Thyroid gland (tissue), 4 donors: ENCODE measurements at regions not wholly inside any gene's neighbourhood (a gene's known extent, or its start where the extent isn't known, plus 50 kb on each side); places are given as distances from the start of the nearest gene placed in this dataset.

ENCODE experiments used
- POLR2A ChIP-seq, 2 donors: fragments of 450-650 bp; IDR thresholded peaks; one replicate each; pipeline ENCODE4 v1.6.1; 2017; ENCODE audit warnings: antibody characterized with exemption in 2 of 2, mild to moderate bottlenecking in 2 of 2, moderate library complexity in 1 of 2
- TF ChIP-seq, protein P1 (sequence below), 6 experiments: fragments of 200-600 bp in 3 of 6; fragments of 450-650 bp in 3 of 6; sonication (generic) in 3 of 6; IDR thresholded peaks; one replicate each; pipeline ENCODE4 v1.5.1; 2016 to 2019; ENCODE audit warnings: antibody characterized with exemption in 6 of 6, mild to moderate bottlenecking in 2 of 6, inconsistent platforms in 1 of 6, moderate library complexity in 1 of 6

DNA sequence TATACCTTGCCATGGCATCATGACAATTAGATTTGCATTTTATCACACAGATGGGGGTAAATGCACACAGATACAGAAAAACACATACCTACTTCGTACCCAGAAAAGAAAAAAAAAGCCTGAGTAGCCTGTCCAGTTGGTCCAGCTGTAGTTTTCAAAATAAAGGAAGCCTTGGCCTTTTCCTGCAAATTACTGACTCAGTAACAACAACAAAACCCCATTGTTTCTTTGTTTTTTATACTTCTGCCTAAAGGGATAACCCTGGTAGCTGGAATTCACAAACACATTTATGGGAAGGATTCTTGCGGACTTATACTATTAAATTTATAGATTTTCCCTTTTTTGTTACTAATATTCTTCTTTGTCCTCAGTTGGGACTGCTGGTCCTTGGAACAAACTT, 156.4 kb upstream of the PCDH10 start:
- TF ChIP-seq, protein P1, sequence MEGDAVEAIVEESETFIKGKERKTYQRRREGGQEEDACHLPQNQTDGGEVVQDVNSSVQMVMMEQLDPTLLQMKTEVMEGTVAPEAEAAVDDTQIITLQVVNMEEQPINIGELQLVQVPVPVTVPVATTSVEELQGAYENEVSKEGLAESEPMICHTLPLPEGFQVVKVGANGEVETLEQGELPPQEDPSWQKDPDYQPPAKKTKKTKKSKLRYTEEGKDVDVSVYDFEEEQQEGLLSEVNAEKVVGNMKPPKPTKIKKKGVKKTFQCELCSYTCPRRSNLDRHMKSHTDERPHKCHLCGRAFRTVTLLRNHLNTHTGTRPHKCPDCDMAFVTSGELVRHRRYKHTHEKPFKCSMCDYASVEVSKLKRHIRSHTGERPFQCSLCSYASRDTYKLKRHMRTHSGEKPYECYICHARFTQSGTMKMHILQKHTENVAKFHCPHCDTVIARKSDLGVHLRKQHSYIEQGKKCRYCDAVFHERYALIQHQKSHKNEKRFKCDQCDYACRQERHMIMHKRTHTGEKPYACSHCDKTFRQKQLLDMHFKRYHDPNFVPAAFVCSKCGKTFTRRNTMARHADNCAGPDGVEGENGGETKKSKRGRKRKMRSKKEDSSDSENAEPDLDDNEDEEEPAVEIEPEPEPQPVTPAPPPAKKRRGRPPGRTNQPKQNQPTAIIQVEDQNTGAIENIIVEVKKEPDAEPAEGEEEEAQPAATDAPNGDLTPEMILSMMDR (IDR thresholded peaks at IDR 0.05) = no peak
- TF ChIP-seq POLR2A (IDR thresholded peaks at IDR 0.05) = no peak
